ENCODE measurements at regions not wholly inside any gene's neighbourhood (a gene's known extent, or its start where the extent isn't known, plus 50 kb on each side); places are given as distances from the start of the nearest gene placed in this dataset.

DNA sequence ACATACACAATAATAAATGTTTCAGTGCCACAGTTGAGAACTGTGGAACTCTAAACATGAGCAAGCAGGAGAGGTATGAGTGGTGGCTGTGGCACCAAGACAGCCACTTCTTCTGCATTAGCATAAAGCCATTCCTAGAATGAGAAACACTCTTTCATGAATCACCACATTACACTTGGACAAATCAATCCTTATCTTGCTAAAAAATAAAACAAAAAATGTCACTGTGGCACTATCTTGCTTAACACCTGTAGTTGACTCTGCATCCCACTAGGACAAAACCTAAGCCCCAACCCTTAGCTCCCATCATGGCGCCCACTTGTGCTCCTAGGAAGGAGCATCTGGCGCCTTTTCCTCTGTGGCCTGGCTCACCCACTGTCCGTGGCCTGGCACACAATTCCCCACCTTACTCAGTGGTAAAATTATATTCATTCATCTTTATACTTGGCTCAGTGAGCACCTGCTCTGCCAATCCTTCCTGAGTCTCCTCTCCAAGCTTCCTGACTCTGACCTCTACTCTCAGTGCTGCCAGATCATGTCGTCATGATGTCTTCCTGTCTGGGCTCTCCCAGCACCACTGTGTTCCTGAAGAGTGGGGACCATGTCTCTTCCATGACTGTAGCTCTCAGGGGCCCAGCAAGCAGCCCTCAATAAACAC lies 272.9 kb downstream of the LNPK start (continued):
- TF ChIP-seq, protein P1, sequence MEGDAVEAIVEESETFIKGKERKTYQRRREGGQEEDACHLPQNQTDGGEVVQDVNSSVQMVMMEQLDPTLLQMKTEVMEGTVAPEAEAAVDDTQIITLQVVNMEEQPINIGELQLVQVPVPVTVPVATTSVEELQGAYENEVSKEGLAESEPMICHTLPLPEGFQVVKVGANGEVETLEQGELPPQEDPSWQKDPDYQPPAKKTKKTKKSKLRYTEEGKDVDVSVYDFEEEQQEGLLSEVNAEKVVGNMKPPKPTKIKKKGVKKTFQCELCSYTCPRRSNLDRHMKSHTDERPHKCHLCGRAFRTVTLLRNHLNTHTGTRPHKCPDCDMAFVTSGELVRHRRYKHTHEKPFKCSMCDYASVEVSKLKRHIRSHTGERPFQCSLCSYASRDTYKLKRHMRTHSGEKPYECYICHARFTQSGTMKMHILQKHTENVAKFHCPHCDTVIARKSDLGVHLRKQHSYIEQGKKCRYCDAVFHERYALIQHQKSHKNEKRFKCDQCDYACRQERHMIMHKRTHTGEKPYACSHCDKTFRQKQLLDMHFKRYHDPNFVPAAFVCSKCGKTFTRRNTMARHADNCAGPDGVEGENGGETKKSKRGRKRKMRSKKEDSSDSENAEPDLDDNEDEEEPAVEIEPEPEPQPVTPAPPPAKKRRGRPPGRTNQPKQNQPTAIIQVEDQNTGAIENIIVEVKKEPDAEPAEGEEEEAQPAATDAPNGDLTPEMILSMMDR (IDR thresholded peaks at IDR 0.05), result no peak
- no peak for TF ChIP-seq CHD4 (IDR thresholded peaks at IDR 0.05; ENCODE audit: borderline replicate concordance)
- no peak for TF ChIP-seq CBX2 (IDR thresholded peaks at IDR 0.05; ENCODE audit: borderline replicate concordance, low read depth)
- TF ChIP-seq HEYL (CRISPR knock-in tag; IDR thresholded peaks at IDR 0.05), result no peak
- no peak for TF ChIP-seq EHMT2 (IDR thresholded peaks at IDR 0.05; ENCODE audit: low read depth)
- TF ChIP-seq FOSB (CRISPR knock-in tag; IDR thresholded peaks at IDR 0.05), result no peak
- TF ChIP-seq CEBPB (IDR thresholded peaks at IDR 0.05), result no peak

GRCh38 chr2:175728032-175728431 lies 274.0 kb downstream of the LNPK start:
- H3K9me3 ChIP-seq, result no peaks in the 10 kb centered on the region
- no peak for FAIRE-seq
- no peak overlapping the region for H3K4me3 ChIP-seq
- no peak for DNase-seq (ENCODE audit: low read depth in 1 of 2, low spot score in 1 of 2)
- WGBS (ENCODE audit: missing lambda C conversion rate), result 6% methylated on average over 4 of the region's 4 CpGs
- H3K4me1 ChIP-seq, result no peaks in the 10 kb centered on the region
- ATAC-seq, result no peak
- no peak overlapping the region for H3K4me2 ChIP-seq
- no peak for TF ChIP-seq MYC (IDR thresholded peaks at IDR 0.05; ENCODE audit: borderline replicate concordance, low read length)
- TF ChIP-seq HOXB13 (CRISPR knock-in tag; IDR thresholded peaks at IDR 0.05; ENCODE audit: low read depth), result no peak
- TF ChIP-seq PHF8 (IDR thresholded peaks at IDR 0.05; ENCODE audit: borderline replicate concordance, low read depth), result no peak
- no peak for TF ChIP-seq POLR2AphosphoS2 (conservative IDR thresholded peaks at IDR 0.05; ENCODE audit: low read length)
- TF ChIP-seq, protein P2, sequence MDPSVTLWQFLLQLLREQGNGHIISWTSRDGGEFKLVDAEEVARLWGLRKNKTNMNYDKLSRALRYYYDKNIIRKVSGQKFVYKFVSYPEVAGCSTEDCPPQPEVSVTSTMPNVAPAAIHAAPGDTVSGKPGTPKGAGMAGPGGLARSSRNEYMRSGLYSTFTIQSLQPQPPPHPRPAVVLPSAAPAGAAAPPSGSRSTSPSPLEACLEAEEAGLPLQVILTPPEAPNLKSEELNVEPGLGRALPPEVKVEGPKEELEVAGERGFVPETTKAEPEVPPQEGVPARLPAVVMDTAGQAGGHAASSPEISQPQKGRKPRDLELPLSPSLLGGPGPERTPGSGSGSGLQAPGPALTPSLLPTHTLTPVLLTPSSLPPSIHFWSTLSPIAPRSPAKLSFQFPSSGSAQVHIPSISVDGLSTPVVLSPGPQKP (IDR thresholded peaks at IDR 0.05; ENCODE audit: low read depth, low read length), result no peak
- TF ChIP-seq EHMT2 (IDR thresholded peaks at IDR 0.05; ENCODE audit: low read depth), result no peak
- TF ChIP-seq, protein P3, sequence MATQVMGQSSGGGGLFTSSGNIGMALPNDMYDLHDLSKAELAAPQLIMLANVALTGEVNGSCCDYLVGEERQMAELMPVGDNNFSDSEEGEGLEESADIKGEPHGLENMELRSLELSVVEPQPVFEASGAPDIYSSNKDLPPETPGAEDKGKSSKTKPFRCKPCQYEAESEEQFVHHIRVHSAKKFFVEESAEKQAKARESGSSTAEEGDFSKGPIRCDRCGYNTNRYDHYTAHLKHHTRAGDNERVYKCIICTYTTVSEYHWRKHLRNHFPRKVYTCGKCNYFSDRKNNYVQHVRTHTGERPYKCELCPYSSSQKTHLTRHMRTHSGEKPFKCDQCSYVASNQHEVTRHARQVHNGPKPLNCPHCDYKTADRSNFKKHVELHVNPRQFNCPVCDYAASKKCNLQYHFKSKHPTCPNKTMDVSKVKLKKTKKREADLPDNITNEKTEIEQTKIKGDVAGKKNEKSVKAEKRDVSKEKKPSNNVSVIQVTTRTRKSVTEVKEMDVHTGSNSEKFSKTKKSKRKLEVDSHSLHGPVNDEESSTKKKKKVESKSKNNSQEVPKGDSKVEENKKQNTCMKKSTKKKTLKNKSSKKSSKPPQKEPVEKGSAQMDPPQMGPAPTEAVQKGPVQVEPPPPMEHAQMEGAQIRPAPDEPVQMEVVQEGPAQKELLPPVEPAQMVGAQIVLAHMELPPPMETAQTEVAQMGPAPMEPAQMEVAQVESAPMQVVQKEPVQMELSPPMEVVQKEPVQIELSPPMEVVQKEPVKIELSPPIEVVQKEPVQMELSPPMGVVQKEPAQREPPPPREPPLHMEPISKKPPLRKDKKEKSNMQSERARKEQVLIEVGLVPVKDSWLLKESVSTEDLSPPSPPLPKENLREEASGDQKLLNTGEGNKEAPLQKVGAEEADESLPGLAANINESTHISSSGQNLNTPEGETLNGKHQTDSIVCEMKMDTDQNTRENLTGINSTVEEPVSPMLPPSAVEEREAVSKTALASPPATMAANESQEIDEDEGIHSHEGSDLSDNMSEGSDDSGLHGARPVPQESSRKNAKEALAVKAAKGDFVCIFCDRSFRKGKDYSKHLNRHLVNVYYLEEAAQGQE (IDR thresholded peaks at IDR 0.05), result no peak
- ChIA-PET POLR2A (no interaction called here), CTCF (interaction anchor here (0.8 kb wide), 1 partner anchor 29 kb away, joined by 3 read pairs; no protein-coding TSS in a partner anchor)
- H3K27ac ChIP-seq, result no peak overlapping the region

GRCh38 chr2:175726223-175726622 lies 275.8 kb downstream of the LNPK start:
- ATAC-seq, result no peak

More at GRCh38 chr2:175726223-175726622, 275.8 kb downstream of the LNPK start:
- Histone ChIP-seq H3K4me2 (no peak overlapping the region), H3K9me3 (no peaks in the 10 kb centered on the region), H3K4me3 (no peak overlapping the region), H3K4me1 (no peaks in the 10 kb centered on the region), H3K27ac (no peak overlapping the region)
- ChIA-PET POLR2A (no interaction called here), CTCF (no interaction called here)
- TF ChIP-seq HDAC2 (IDR thresholded peaks at IDR 0.05) (no peak), JUN (IDR thresholded peaks at IDR 0.05) (no peak)
- DNase-seq (ENCODE audit: low read depth in 1 of 2, low spot score in 1 of 2) (no peak), FAIRE-seq (no peak)
- 1% methylated on average over 2 of the region's 2 CpGs for WGBS (ENCODE audit: missing lambda C conversion rate)
